Midbrain (tissue), 1 donor: ENCODE measurements at regions not wholly inside any gene's neighbourhood (a gene's known extent, or its start where the extent isn't known, plus 50 kb on each side); places are given as distances from the start of the nearest gene placed in this dataset.
"Not testable (repeated sequence)": the region's sequence is repeated elsewhere in the genome, so short reads cannot be mapped to it uniquely, and the experiment has no call there.

Experiments
- DNase-seq: peaks from one replicate; lab custom pipeline; 2025; lab: John Stamatoyannopoulos, UW

GRCh38 chr14:49367696-49368095 lies 218.5 kb downstream of the RPS29 start:
- no peak for DNase-seq

- no peak for DNase-seq
Observed at GRCh38 chr14:49366416-49366815, 219.8 kb downstream of the RPS29 start.

GRCh38 chr14:49364752-49365117 lies 221.4 kb downstream of the RPS29 start:
- no peak for DNase-seq

- DNase-seq: no peak
Observed at GRCh38 chr14:49363821-49364751, 222.1 kb downstream of the RPS29 start.

- DNase-seq: no peak
Observed at GRCh38 chr14:49362916-49363315, 223.3 kb downstream of the RPS29 start.

GRCh38 chr14:49339130-49339529 lies 247.1 kb downstream of the RPS29 start:
- DNase-seq: no peak

GRCh38 chr14:49319810-49320209 lies 266.4 kb downstream of the RPS29 start:
- no peak for DNase-seq

- DNase-seq: no peak
Observed at GRCh38 chr14:49315570-49315969, 270.6 kb downstream of the RPS29 start.

GRCh38 chr14:49314737-49315136 lies 271.4 kb downstream of the RPS29 start:
- no peak for DNase-seq

GRCh38 chr14:49313108-49313507 lies 273.1 kb downstream of the RPS29 start:
- DNase-seq: no peak

- no peak for DNase-seq
Observed at GRCh38 chr14:49310298-49310697, 275.9 kb downstream of the RPS29 start.

- no peak for DNase-seq
Observed at GRCh38 chr14:49306152-49306751, 279.9 kb downstream of the RPS29 start.

- no peak for DNase-seq
Observed at GRCh38 chr14:49303946-49304516, 282.1 kb downstream of the RPS29 start.

- no peak for DNase-seq
Observed at GRCh38 chr14:49297102-49297501, 289.1 kb downstream of the RPS29 start.

GRCh38 chr14:49294621-49295148 lies 291.5 kb downstream of the RPS29 start:
- DNase-seq: no peak

GRCh38 chr14:49287004-49287403 lies 299.2 kb downstream of the RPS29 start:
- no peak for DNase-seq

GRCh38 chr14:49286257-49286983 lies 299.8 kb downstream of the RPS29 start:
- DNase-seq: no peak

- no peak for DNase-seq
Observed at GRCh38 chr14:49280566-49280965, 305.6 kb downstream of the RPS29 start.

- no peak for DNase-seq
Observed at GRCh38 chr14:49250517-49250916, 335.7 kb downstream of the RPS29 start.

GRCh38 chr14:49250109-49250508 lies 336.1 kb downstream of the RPS29 start:
- DNase-seq: no peak

- no peak for DNase-seq
Observed at GRCh38 chr14:49249022-49249421, 337.2 kb downstream of the RPS29 start.

GRCh38 chr14:49243777-49244176 lies 342.4 kb downstream of the RPS29 start:
- not testable (repeated sequence) for DNase-seq
